ENCODE measurements at regions not wholly inside any gene's neighbourhood (a gene's known extent, or its start where the extent isn't known, plus 50 kb on each side); places are given as distances from the start of the nearest gene placed in this dataset.

GRCh38 chr3:21803604-21804003, 52.6 kb upstream of the ZNF385D start:
- BruUV-seq (replicated peaks), result no TSS peak
- no peak overlapping the region for H3K27ac ChIP-seq (ENCODE audit: extremely low read depth, low read depth, low read length)
- intact Hi-C loops (cut with micrococcal nuclease), result no loop called here
- H3K4me1 ChIP-seq (replicated peaks in 1 of 2; ENCODE audit: control insufficient read depth in 2 of 2, insufficient read depth in 2 of 2, low read length in 2 of 2), result no peaks in the 10 kb centered on the region
- FAIRE-seq (no peak), DNase-seq (ENCODE audit: extremely low read depth in 1 of 4, low spot score in 3 of 4) (no peak), ATAC-seq (no peak)
- no peaks in the 10 kb centered on the region for H3K79me2 ChIP-seq (ENCODE audit: control insufficient read depth, insufficient read depth, low read length)
- no peaks in the 10 kb centered on the region for H3K36me3 ChIP-seq (ENCODE audit: control insufficient read depth, insufficient read depth, low read length)
- no peak overlapping the region for H3K4me2 ChIP-seq (ENCODE audit: insufficient read depth, low read length)
- ChIA-PET POLR2A (no interaction called here), CTCF (ENCODE audit: low intra/inter-chr PET ratio) (no interaction called here)
- no peak overlapping the region for H2AFZ ChIP-seq (ENCODE audit: low read depth, low read length)
- H3K27me3 ChIP-seq (ENCODE audit: control insufficient read depth in 2 of 2, insufficient read depth in 2 of 2, low read length in 2 of 2), result no peaks in the 10 kb centered on the region
- H3K9ac ChIP-seq (ENCODE audit: insufficient read depth in 1 of 2, low read depth in 2 of 2, low read length in 2 of 2), result no peak overlapping the region
- no peak overlapping the region for H3K4me3 ChIP-seq
- H3K9me3 ChIP-seq (replicated peaks; ENCODE audit: control insufficient read depth, insufficient read depth, low read depth, low read length), result no peaks in the 10 kb centered on the region
- TF ChIP-seq ARID4B (CRISPR knock-in tag; IDR thresholded peaks at IDR 0.05) (no peak), TFAP4 (CRISPR knock-in tag; IDR thresholded peaks at IDR 0.05; ENCODE audit: borderline replicate concordance) (no peak), ZNF324 (CRISPR knock-in tag; IDR thresholded peaks at IDR 0.05) (no peak), ZNF354B (CRISPR knock-in tag; IDR thresholded peaks at IDR 0.05) (no peak), RBM17 (IDR thresholded peaks at IDR 0.05; ENCODE audit: borderline replicate concordance, low read depth, low read length) (no peak), DNMT1 (IDR thresholded peaks at IDR 0.05) (no peak), SMC3 (conservative IDR thresholded peaks at IDR 0.05; ENCODE audit: insufficient read depth, low read depth, low read length) (no peak), ETV1 (tag; conservative IDR thresholded peaks at IDR 0.05; ENCODE audit: low read depth) (no peak)
- TF ChIP-seq, protein P1, sequence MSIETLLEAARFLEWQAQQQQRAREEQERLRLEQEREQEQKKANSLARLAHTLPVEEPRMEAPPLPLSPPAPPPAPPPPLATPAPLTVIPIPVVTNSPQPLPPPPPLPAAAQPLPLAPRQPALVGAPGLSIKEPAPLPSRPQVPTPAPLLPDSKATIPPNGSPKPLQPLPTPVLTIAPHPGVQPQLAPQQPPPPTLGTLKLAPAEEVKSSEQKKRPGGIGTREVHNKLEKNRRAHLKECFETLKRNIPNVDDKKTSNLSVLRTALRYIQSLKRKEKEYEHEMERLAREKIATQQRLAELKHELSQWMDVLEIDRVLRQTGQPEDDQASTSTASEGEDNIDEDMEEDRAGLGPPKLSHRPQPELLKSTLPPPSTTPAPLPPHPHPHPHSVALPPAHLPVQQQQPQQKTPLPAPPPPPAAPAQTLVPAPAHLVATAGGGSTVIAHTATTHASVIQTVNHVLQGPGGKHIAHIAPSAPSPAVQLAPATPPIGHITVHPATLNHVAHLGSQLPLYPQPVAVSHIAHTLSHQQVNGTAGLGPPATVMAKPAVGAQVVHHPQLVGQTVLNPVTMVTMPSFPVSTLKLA (conservative IDR thresholded peaks at IDR 0.05), result no peak
- H4K20me1 ChIP-seq (replicated peaks; ENCODE audit: control insufficient read depth, insufficient read depth, low read length), result no peaks in the 10 kb centered on the region
- H3K9me1 ChIP-seq (ENCODE audit: control insufficient read depth, insufficient read depth, low read length), result no peaks in the 10 kb centered on the region
- WGBS (ENCODE audit: insufficient coverage, low coverage, missing lambda C conversion rate), result 0% methylated on average over 1 of the region's 1 CpG
- in situ Hi-C loops (cut with MboI), result no loop called here
